ENCODE measurements at regions not wholly inside any gene's neighbourhood (a gene's known extent, or its start where the extent isn't known, plus 50 kb on each side); places are given as distances from the start of the nearest gene placed in this dataset.

GRCh38 chr4:170229006-170229405, 139.2 kb upstream of the AADAT start:
- Mint-ChIP-seq H3K4me3 (no peak overlapping the region), H3K9me3 (no peaks in the 10 kb centered on the region), H3K4me1 (no peaks in the 10 kb centered on the region), H3K27me3 (ENCODE audit: low read depth in 2 of 2) (no peaks in the 10 kb centered on the region), H3K27ac (no peak overlapping the region), H3K36me3 (no peaks in the 10 kb centered on the region)
- H3K4me3 ChIP-seq (ENCODE audit: low read length): no peak overlapping the region
- DNase-seq: no peak
- no peaks in the 10 kb centered on the region for H3K9me3 ChIP-seq (ENCODE audit: control insufficient read depth, insufficient read depth, low read length)
- H3K27me3 ChIP-seq (ENCODE audit: control insufficient read depth, insufficient read depth, low read length): no peaks in the 10 kb centered on the region
- no peaks in the 10 kb centered on the region for H3K36me3 ChIP-seq (ENCODE audit: control insufficient read depth, insufficient read depth, low read length)
- no peak for ATAC-seq
- no CpG with 5 or more reads among the region's 1 CpG for WGBS (ENCODE audit: insufficient coverage)
- H3K4me1 ChIP-seq (ENCODE audit: control insufficient read depth, insufficient read depth, low read length): no peaks in the 10 kb centered on the region
- H3K27ac ChIP-seq (ENCODE audit: low read length): no peak overlapping the region
- no peak for TF ChIP-seq CTCF (IDR thresholded peaks at IDR 0.05)
- intact Hi-C loops (cut with micrococcal nuclease): no loop called here

- H3K4me1 ChIP-seq (ENCODE audit: control insufficient read depth, insufficient read depth, low read length): no peaks in the 10 kb centered on the region
- no peak overlapping the region for H3K4me3 Mint-ChIP-seq
- peaks cover 0 to 2% of the 10 kb centered on the region in 2 donors for H3K9me3 Mint-ChIP-seq
- no peaks in the 10 kb centered on the region for H3K27me3 Mint-ChIP-seq (ENCODE audit: low read depth in 2 of 2)
- no peak overlapping the region for H3K4me3 ChIP-seq (ENCODE audit: low read length)
- no peaks in the 10 kb centered on the region for H3K36me3 ChIP-seq (ENCODE audit: control insufficient read depth, insufficient read depth, low read length)
- WGBS (ENCODE audit: insufficient coverage): 91% methylated on average over 1 of the region's 2 CpGs
- no peaks in the 10 kb centered on the region for H3K36me3 Mint-ChIP-seq
- no peak overlapping the region for H3K27ac Mint-ChIP-seq
- H3K27ac ChIP-seq (ENCODE audit: low read length): no peak overlapping the region
- DNase-seq: no peak
- H3K4me1 Mint-ChIP-seq: no peaks in the 10 kb centered on the region
- no peak for ATAC-seq
- no peak for TF ChIP-seq CTCF (IDR thresholded peaks at IDR 0.05)
- H3K27me3 ChIP-seq (ENCODE audit: control insufficient read depth, insufficient read depth, low read length): no peaks in the 10 kb centered on the region
- H3K9me3 ChIP-seq (ENCODE audit: control insufficient read depth, insufficient read depth, low read length): peaks cover under 1% of the 10 kb centered on the region
- intact Hi-C loops (cut with micrococcal nuclease): no loop called here
Measured at GRCh38 chr4:170227928-170228327, 138.2 kb upstream of the AADAT start.

GRCh38 chr4:170226288-170226687, 136.5 kb upstream of the AADAT start:
- Histone ChIP-seq H3K4me3 (ENCODE audit: low read length) (no peak overlapping the region), H3K27ac (ENCODE audit: low read length) (no peak overlapping the region), H3K27me3 (ENCODE audit: control insufficient read depth, insufficient read depth, low read length) (no peaks in the 10 kb centered on the region), H3K4me1 (ENCODE audit: control insufficient read depth, insufficient read depth, low read length) (no peaks in the 10 kb centered on the region), H3K9me3 (ENCODE audit: control insufficient read depth, insufficient read depth, low read length) (peaks cover 4% of the 10 kb centered on the region), H3K36me3 (ENCODE audit: control insufficient read depth, insufficient read depth, low read length) (no peaks in the 10 kb centered on the region)
- ATAC-seq (no peak), DNase-seq (no peak)
- Mint-ChIP-seq H3K4me3 (no peak overlapping the region), H3K27me3 (ENCODE audit: low read depth in 2 of 2) (no peaks in the 10 kb centered on the region), H3K36me3 (no peaks in the 10 kb centered on the region), H3K27ac (no peak overlapping the region), H3K4me1 (no peaks in the 10 kb centered on the region), H3K9me3 (peaks cover 4% of the 10 kb centered on the region in 2 donors)
- 39% methylated on average over 2 of the region's 2 CpGs for WGBS (ENCODE audit: insufficient coverage)
- intact Hi-C loops (cut with micrococcal nuclease): no loop called here
- TF ChIP-seq CTCF (IDR thresholded peaks at IDR 0.05): no peak

- peaks cover 9% of the 10 kb centered on the region for H3K9me3 ChIP-seq (ENCODE audit: control insufficient read depth, insufficient read depth, low read length)
- no peaks in the 10 kb centered on the region for H3K36me3 ChIP-seq (ENCODE audit: control insufficient read depth, insufficient read depth, low read length)
- WGBS (ENCODE audit: insufficient coverage): 83% methylated on average over 1 of the region's 1 CpG
- H3K4me1 Mint-ChIP-seq: no peaks in the 10 kb centered on the region
- peaks cover 12% of the 10 kb centered on the region for H3K36me3 Mint-ChIP-seq
- ATAC-seq (no peak), DNase-seq (no peak)
- no peak overlapping the region for H3K27ac ChIP-seq (ENCODE audit: low read length)
- H3K9me3 Mint-ChIP-seq: peaks cover 14 to 21% of the 10 kb centered on the region in 2 donors
- no peaks in the 10 kb centered on the region for H3K27me3 Mint-ChIP-seq (ENCODE audit: low read depth in 2 of 2)
- no peak overlapping the region for H3K27ac Mint-ChIP-seq
- no peak overlapping the region for H3K4me3 ChIP-seq (ENCODE audit: low read length)
- TF ChIP-seq CTCF (IDR thresholded peaks at IDR 0.05): no peak
- intact Hi-C loops (cut with micrococcal nuclease): no loop called here
- H3K4me1 ChIP-seq (ENCODE audit: control insufficient read depth, insufficient read depth, low read length): no peaks in the 10 kb centered on the region
- H3K27me3 ChIP-seq (ENCODE audit: control insufficient read depth, insufficient read depth, low read length): no peaks in the 10 kb centered on the region
- H3K4me3 Mint-ChIP-seq: no peak overlapping the region
Measured at GRCh38 chr4:170214731-170215130, 125.0 kb upstream of the AADAT start.
